GM21526 (cell line): ENCODE measurements at regions not wholly inside any gene's neighbourhood (a gene's known extent, or its start where the extent isn't known, plus 50 kb on each side); places are given as distances from the start of the nearest gene placed in this dataset.
"Not testable (repeated sequence)": the region's sequence is repeated elsewhere in the genome, so short reads cannot be mapped to it uniquely, and the experiment has no call there.

Experiments
- ATAC-seq: cut with Tn5 transposase; IDR thresholded peaks from one replicate; pipeline ENCODE4 v1.9.1; 2021; ENCODE audit warnings: moderate library complexity; ENCODE audit not compliant: unreplicated experiment, low FRiP score

DNA sequence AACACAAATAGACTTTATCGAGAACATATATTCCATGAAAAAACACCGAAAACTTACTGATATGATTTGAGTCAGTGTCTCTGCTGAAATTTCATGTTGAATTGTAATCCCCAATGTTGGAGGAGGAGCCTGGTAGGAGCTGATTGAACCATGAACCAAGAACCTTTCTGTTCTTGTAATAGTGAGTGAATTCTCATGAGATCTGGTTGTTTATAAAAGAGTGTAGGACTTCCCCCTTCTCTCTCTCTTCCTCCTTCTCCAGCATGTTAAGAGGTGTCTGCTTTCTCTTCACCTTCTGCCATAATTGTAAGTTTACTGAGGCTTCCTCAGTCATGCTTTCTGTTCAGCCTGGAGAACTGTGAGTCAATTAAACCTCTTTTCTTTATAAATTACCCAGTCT, 1289.3 kb upstream of the CITED2 start:
- ATAC-seq = no peak

DNA sequence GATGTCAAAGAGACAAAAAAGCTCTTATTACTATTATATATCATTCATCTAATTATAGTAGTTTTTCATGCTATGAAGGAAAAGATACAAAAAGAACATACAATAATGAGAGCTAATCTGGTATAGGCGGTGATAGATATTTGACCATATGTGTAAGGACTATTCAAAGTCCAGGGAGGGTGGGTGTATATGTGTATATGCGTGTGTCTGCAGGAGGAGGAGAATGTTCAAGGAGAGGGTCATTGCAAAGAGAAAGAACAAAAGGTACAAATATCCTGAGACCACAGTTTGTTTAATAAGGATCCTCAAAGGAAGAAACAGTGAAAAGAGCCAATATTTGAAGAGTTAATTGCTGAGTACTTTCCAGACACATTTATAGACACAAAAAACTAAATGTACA, 1288.6 kb upstream of the CITED2 start:
- no peak for ATAC-seq

GRCh38 chr6:140661691-140662090, 1287.2 kb upstream of the CITED2 start:
- ATAC-seq = no peak

DNA sequence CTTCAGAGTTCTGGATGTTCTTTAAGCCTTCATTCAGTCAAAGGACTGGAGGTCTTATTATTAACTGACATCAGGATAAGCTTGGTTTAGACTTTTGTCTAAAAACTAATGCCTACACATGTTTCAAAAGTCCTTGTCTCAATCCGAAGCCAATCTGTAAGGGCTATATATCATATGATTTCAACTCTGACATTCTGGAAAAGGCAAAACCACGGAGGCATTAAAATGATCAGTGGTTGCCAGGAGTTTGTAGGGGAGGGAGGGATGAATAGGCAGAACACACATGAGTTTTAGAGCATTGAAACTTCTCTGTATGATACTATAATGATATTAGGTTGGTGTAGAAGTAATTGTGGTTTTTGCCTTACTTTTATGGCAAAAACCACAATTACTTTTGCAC, 1285.8 kb upstream of the CITED2 start:
- ATAC-seq = no peak

- no peak for ATAC-seq
Measured at GRCh38 chr6:140653972-140654371, 1279.5 kb upstream of the CITED2 start.

DNA sequence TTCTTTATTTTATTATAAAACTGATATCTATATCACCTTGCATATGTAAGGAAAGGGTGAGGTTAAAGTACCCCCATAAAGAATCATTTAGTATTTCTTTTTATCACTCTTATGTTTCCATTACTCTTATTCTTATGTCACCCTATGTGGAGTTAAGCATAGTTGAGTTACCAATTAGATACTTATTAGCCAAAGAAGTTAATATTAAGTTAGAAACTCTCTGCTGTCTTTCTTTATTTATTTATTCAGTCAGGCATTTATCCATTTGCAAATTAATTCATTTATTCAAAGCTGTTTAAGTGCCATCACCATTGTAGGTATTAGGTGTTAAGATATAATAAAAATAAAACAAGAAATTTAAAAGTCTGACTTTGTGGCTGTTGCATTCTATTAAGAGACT, 1279.1 kb upstream of the CITED2 start:
- ATAC-seq = no peak

GRCh38 chr6:140649502-140649901, 1275.1 kb upstream of the CITED2 start:
- not testable (repeated sequence) for ATAC-seq

GRCh38 chr6:140647322-140647721, 1272.9 kb upstream of the CITED2 start:
- not testable (repeated sequence) for ATAC-seq

- no peak for ATAC-seq
Measured at GRCh38 chr6:140644017-140644416, 1269.6 kb upstream of the CITED2 start.

GRCh38 chr6:140641412-140641811, 1267.0 kb upstream of the CITED2 start:
- ATAC-seq = peak; percentile 74

GRCh38 chr6:140636908-140637402, 1262.5 kb upstream of the CITED2 start:
- ATAC-seq = peak; percentile 33

DNA sequence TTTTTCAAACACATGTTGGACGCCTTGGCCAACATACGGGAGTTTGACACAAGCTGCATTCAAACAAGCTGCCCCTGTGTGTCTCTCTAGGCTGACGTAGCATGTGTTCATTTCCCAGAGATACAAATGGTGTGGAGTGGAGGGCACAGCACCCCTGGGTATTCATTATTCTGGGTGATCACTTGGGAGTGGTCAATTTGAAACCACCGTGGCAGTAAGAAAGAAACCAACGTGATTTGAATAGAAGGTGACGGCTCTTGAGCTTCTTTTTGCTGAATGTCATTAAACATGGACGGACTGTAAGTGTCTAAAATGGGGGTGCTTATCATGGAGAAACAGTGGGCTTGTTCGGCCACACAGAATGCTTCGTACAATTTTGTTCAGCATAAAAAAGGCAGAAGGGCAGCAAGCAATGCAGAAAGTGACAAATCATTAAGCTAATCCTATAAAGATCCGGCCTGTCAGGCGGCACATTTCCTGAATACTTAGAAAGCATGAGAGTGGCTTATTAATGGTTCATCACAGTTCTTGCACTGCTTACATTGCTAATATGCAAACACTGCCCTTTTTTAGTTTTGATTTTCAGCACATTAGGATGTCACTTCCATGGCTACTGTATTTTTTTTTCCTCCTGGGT, 1261.9 kb upstream of the CITED2 start:
- peak; percentile 61 for ATAC-seq

GRCh38 chr6:140627002-140627401, 1252.6 kb upstream of the CITED2 start:
- no peak for ATAC-seq

DNA sequence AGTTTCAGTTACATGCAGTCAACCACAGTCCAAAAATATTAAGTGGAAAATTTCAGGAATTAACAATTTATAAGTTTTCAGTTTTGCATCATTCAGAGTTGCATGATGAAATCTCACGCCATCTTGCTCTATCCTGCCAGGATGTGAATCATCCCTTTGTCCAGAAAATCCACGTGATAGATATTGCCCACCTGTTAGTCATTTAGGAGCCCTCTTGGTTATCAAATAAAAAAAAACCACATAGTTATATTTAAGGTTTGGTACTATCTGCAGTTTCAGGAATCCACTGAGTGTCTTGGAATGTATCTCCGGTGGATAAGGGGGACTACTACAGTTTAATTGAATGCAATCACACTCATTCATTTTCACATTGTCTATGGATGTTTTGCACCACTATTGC, 1249.0 kb upstream of the CITED2 start:
- no peak for ATAC-seq

DNA sequence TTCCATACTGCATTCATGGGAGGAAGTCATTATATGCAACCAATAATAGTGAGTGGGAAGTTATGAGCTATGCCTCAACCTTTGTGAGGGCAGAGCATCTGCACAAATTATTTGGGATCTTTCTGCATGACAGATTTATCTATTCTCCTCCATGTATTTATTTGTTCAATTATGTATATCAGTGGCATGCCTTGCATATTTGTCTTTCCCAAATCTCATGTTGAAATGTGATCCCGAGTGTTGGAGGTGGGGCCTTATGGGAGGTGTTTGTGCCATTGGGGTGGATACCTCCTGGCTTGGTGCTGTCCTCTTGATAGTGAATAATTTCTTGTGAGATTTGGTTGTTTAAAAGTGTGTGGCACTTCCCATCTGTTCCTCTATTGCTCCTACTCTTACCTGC, 1246.0 kb upstream of the CITED2 start:
- no peak for ATAC-seq

GRCh38 chr6:140609956-140610355, 1235.5 kb upstream of the CITED2 start:
- no peak for ATAC-seq

DNA sequence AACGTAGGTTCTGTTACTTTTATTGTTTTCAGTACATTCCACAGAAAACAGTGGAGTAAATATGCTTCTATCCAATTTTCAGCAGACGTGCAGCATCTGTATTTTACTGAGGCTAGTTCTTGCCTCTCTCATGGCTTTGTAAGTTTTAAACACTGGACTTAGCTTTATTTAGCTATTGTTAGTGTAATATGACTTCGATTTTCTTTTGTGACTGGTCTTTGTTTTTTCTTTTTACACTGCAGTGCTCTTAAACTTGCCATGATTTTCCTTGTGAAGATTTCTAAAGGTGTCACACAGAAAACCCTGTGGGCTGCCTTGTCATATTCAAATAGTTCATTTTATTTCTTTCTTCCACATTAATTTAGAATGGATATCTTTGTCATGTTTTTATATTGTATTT, 1234.9 kb upstream of the CITED2 start:
- no peak for ATAC-seq

DNA sequence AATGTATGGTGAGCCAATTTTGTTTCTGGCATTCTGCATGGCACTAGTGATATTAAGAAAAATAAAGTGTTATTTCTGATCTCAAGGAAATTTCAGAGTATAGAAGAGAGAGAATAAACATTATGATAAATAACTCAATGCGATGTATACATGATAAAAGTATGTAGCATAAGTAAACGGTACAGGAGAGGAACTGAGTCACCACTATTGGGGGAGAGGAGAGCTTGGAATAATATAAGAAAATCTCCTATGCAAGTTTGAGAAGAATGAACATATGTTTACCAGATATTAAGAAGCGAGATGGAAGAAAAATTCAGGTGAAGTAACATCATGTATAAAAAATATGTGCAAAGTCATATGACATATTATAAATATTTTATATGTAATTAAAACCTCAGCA, 1230.3 kb upstream of the CITED2 start:
- no peak for ATAC-seq

DNA sequence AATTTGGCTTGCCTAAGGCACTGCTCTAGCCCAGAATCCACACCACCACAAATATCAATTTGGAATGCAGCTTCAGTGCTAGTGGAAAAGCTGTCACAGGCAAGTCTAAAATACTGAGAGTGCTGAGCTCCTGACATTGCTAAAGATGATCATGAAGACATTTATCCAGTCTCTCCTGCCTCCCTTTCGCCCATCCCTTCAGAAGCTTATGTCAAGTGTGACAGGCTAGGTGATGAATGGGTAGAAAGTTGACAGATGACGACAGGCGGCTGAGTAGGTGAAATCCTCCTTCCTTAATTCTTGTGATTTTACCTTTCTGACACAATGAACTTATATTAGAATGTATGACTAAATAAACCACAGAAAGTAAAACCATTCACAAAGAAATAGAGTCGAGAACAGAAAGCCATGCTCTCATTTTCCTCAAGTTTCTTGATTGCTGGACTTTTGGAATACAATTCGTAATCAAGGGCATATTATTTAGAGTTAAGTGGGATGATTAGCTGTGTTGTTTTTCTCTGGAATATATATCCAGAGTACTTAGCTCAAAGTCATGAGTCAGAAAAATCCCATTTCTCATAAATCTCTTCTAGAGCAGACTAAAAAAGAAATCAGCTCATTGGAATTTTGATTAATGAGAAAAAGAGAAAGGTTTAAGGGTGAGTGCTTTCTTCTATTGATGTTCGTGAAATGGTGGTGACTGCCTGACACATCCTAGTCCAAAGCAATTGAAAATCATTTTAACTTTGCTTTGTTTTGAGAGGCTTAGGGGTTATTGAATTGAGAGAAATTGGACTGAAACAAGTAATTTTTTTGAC, 1228.2 kb upstream of the CITED2 start:
- ATAC-seq = no peak

DNA sequence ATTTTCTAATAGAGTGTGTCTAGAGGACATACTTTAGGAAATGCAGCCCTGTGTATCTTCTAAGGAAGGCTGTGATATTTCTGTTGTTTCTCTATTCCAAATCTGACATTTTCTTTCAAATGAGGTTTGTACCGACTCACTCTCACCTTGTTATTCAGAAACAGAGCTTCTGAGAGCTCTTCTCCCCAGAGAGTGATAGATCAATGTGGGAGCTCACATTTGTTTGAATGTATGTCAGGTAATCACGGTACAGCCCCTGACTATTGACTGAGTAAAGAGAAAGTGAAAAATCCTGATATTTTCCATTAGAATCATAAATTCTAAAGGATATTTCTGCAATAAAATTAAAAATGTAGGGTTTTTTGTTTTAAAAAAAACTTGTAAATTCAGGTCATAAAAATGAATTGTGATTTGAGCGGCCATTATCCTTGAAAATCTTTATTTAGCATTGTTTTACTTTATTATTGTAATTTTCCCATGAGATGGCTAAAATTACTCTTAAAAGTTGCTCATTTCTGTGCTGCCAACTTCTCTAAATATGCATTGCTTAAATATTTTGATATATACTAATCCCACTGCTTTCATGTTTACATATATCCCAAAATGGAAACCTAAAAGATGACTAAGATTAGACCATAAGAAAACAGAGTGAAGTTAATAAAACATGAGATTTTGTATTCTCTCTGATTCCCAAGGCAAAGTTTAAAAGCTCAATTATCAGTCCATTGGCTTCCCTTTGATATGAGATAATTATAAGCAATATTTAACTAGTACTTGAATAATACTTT, 1226.8 kb upstream of the CITED2 start:
- ATAC-seq = no peak

- ATAC-seq = no peak
Measured at GRCh38 chr6:140599916-140600315, 1225.5 kb upstream of the CITED2 start.
